Stimulated activated CD8-positive, alpha-beta memory T cell treated with anti-CD3 and anti-CD28 coated beads, Interleukin-7, amount 100 ng/mL, for 24 hours (primary cell): ENCODE measurements at regions not wholly inside any gene's neighbourhood (a gene's known extent, or its start where the extent isn't known, plus 50 kb on each side); places are given as distances from the start of the nearest gene placed in this dataset.
"Not testable (repeated sequence)": the region's sequence is repeated elsewhere in the genome, so short reads cannot be mapped to it uniquely, and the experiment has no call there.

Experiments used
- DNase-seq: peaks from one replicate; pipeline ENCODE4 v3.0.0-alpha.2; 2020; ENCODE audit warnings: low read depth

DNA sequence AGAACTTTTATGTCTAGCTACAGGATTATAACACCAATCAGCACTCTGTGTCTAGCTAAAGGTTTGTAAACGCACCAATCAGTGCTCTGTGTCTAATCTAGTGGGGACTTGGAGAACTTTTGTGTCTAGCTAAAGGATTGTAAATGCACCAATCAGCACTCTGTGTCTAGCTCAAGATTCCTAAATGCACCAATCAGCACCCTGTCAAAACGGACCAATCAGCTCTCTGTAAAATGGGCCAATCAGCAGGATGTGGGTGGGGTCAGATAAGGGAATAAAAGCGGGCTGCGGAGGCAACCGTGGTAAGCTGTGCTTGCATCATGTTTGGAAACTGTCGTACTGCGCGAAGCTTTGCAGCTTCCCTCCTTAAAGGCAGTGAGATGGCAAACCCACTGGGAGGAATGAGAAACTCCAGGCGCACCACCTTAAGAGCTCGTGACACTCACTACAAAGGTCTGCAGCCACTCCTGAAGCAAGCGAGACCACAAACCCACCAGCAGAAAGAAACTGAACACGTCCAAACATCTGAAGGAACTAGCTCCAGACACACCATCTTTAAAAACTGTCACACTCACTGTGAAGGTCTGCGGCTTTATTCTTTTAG lies 112.1 kb upstream of the DUSP22 start:
- not testable (repeated sequence) for DNase-seq

DNA sequence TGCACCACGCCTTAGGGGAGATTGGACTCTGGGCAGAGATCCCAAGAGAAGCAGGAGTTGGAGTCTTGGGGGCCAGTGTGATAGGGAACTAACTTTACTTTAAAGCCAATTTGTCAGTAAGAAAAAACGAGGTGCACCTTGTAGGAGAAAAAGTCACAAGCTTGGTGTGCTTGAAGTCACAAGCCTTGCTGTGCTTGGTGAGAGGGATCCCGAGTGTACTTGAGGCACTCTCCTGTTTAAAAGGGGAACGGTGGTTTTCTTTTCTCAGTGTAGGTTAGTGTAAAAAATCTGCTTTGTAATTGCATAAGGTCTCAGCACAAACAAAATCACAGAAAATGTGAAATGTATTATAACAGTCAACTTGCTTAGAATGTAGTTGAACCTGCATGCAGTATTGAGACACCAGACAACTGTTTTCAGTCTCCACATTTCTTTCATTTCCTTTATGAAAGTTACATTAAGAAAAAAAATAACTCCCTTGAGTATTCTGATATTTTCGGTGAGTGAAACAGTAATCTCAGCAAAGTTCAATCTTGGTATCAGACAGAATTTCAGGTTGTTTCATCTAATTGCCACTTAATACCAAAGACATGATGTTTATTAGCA lies 111.1 kb upstream of the DUSP22 start:
- no peak for DNase-seq

DNA sequence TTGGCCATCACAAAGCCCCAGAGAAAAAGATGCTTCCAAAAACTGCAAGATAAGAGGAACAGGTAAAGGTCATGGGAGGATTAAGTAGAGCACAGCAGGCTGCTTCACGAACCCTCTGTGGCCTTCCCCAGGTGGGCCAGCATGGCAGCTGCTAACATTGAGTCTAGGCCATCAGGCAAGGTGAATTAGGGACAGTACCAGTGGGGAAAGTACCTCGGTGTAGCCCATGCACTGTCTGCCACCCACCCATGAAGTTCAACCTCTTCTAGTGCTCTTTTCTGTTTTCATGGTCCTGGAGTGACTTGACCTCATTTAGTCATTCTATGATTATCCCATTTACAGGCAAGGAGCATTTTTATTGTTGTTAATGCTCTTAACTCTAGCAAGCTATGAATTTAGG lies 108.6 kb upstream of the DUSP22 start:
- no peak for DNase-seq

DNA sequence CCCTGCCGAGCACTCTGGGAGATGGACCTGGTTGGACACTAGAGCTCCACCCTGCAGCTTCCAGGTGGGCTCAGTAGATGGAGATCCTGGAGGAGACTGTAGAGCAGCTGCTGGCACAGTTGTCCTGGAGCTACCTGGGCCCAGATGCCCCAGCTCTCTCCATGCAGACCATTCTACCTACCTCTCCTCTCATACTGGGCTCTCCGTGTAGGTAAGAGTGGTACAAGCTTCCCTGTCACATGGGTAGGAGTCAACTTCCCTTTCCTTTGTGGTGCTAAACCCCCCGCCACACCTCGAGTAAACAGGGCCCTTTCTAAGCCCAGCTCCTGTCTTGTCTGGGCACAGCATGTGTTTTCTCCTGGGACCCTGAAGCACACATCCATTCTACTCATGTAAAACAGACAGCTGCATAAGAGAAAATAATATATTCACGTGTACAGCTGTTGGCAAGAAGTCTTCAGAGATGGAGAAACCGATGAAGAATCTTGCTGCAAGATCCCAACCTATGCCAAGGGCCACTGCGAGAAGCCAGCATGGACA lies 108.1 kb upstream of the DUSP22 start:
- no peak for DNase-seq

DNA sequence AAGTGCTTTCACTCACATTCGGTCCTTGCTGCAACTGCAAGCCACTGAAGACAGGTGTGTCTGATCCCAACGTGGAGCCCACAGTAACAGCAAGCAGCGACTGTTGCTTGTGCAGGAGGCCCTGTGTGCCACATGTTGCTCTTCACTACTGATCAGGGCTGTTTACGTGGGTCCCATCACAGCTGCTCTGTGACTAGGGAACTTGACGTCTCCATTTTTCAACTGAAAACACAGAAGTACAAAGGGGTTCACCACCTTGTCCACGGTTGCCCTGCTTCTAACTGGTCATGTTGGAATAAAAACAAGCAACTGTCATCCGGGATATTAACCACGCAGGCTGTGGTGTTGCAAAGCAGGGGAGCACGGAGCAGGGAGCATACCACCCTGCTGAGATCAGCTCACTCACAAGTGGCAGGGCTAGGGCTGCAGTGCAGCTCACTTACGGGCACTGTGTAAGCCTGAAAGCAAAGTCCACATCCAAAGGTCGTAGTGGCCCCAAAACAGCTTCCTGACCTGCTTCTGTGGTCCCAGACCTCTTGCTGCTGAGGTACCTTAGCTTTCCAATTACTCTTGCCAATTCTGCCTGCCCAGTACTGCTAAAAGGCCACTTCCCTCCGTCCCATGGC lies 105.8 kb upstream of the DUSP22 start:
- DNase-seq = no peak

DNA sequence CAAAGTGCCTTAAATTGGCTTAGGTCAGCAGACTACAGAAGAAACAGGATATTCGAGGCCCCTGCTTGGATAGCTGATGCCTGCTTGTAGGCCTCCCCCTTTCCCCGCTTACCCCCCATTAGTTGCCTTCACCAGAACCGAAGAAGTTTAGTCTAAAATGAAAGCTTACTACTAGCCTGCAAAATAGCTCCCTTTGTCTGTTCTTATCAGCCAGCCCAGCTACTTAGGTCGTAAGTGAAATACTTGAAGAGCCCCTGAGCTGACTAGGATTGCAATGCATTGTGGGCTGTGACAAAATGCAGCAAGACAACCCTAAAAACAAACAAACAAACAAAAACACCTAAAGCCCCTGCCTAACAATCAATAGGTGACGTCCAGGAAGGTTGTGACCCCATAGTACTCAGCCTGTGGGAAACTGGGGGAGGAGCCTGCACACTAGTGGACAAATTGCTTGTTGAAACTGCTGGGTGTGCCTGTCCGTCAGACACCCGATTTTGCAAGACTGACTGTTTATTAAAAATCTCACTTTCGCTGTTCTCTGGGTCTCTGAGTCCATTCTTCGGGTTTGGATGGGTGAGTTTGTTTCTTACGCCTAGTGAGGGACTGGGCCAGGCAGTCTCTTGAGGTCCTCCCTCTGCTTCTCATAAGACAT lies 105.0 kb upstream of the DUSP22 start:
- DNase-seq = no peak

DNA sequence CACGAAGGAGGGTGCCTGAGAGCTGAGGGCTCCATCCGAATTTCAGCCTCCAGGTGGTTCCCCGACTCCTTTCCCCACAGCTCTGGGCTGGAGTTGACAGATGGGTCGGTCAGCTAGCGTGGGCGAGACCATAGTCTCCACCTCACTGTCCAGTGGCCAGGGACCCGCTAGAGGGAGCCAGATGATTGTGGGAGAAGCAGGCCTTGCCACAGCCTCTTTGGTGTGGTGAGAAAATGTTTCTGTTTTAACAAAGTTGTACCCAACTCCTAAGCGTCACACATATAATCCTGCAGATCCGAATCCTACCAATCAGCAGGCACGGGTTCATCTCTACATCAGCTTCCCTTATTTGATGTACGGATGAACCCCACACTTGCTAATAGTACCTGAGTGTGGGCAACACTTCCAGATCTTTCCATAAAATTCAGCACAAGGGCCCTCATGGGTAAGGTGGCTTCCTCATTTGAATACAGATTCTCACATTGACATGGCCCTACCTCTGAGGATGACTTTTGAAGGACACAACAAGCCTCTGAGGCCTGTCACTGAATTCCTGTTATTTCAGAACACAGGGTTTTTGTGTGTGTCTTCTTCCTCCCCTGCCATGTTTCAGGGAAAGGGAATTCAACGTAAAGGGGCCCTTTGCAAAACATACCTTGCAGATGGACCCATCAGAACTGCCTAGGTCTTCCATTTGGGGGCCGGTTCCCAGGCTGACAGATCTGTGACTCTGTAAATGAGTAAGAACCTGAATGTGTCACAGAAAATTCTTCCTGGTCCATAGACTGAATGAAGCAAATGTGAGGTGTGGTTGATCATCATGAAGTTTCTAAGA lies 103.2 kb upstream of the DUSP22 start:
- DNase-seq = peak; percentile 55

DNA sequence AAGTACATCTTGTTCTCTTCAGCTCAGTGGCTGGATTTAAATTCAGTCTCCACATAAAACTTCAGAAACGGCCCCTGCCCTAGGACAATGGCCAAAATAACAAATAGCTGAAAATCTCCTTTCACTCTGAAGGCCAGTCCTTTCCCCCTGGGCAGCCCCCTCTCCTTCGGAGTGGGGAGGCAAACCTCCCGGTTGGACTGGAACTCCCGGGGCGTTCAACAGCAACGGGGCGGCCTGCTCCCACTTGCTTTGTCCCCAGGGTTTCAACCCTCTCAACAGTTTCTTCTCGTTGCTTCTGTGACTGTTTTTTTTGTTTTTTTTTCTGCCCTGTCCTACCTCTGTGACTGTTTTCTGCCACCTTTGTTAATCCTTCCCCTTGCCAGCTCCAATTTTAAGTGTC lies 102.6 kb upstream of the DUSP22 start:
- DNase-seq = no peak

DNA sequence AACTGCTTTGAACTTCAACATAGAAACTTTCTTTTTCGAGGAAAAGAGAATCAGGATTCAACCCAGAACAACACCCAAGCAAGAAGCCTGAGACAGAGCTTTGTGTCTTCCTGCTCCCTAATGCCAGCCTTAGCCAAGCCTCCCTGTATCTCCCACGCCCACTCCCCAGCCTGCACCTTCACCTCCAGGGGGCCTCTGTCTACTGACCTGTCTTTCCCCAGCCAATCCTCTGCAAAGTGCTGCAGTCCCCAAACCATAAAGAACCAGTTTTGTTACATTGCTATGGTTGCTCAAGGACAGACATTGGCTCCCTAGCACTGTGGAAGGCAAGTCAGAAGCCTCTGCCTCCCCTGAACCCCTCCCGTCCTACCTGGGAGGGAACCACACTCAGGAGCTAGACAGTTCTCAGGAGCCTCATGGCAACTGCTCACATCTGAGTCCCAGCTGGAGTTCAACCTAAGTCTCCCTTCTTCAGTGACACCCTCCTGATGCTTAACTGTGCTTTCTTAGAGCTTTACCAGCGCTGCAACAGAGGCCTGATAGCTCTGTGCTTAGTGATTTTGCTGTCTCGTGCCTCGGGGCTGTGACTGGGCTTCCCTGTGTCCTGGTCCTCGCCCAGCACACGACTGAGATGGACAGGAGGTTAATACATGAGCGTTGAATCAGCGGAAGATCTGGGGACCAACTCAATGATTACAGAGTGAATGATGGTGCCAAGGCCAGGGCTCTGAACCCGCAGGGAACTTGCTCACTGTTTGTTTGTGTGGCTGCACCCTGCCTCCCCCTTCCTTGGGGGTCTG lies 101.5 kb upstream of the DUSP22 start:
- no peak for DNase-seq

DNA sequence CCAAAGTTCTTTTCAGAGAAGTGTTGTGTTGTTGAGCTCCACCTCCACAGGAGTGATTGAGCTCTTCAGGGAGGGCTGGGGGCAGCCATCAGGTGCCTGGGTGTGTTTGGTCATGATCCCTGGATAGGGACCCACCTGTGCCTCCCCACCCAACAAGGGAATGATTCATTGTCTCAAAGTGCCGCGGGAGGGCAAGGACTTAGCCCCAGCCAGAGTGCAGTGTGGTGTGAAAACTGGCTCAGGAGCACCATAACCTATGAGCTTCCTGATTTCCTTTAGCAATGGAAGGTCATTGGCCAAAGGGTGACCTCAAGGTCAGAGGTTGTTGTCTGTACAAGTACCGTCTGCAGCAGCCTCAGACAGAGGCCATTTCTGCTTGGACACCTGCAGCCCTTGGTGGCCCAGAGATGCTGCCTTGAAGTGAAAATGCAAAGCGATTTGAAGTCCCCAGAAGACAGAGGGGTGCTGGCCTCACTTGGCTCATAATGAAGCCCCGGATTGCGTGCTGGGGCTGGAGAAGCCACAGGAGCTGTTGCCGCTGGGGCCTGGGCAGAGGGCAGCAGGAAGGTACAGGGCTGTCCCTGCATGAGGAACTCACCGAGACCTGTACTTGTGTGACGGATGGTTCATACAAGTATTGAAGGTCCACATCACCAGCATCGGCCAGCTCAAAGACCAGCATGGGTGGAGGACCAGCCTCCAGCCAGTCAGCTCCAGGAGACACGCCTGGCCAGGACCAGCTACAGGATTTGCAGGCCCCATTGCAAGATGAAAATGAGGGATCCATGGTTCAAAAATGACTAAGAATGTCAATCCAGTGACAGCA lies 100.6 kb upstream of the DUSP22 start:
- DNase-seq = no peak

DNA sequence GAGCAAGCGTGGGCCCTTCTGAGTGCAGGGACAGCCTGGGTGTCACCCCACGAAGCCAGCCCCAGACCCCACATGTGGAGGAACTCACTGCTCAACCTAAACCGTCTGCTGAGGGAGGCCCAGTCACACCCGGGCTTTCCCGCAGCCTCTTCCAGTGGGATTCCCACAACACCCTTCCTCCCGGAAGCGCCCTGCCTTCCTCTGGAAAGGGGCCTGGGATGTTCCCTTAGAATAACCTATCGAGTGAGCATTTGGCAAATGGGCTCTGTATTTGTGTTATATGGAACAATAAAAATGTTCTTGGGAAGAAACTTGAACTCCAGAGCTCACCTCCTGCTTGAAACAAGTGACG lies 100.0 kb upstream of the DUSP22 start:
- no peak for DNase-seq

DNA sequence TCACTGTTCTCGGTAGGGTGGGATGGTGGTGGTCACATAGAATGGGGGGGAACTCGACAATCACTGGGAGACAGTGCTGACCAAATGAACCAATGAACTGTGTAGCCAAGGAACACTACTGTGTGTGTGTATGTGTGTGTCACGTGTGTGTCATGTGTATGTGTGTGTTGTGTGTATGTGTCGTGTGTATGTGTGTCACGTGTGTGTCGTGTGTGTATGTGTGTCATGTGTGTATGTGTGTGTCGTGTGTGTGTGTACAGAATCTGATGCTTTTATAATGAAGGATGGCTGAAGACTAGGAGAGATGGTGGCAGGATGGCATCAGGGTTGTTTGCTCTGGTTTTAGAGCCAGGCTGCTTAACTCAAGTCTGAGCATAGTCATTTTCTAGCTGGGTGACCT lies 99.1 kb upstream of the DUSP22 start:
- DNase-seq = no peak

DNA sequence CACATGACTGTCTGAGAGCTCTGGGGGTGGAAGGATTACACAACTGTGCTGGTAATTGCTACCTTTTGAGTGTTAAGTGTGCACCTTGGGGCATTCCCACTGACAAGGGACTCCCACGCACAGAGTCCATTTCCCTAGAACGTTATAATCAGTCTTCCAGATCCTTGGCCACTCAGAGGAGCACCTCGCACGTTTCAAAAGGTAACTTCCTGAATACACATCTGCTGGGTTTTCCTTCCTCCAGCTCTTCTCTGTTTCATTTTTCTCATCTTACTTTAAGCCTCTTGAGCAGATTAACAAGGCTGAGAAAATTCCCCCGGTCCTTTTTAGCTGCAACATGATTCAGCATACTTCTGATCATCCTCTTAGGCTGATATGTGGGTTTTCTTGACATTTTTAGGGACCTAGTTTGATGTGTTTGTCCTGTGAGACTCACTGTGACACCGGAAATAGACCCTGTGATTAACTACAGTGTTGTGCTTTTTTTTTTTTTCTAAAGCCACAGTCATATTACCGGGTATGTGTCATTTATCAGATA lies 98.4 kb upstream of the DUSP22 start:
- DNase-seq = no peak

DNA sequence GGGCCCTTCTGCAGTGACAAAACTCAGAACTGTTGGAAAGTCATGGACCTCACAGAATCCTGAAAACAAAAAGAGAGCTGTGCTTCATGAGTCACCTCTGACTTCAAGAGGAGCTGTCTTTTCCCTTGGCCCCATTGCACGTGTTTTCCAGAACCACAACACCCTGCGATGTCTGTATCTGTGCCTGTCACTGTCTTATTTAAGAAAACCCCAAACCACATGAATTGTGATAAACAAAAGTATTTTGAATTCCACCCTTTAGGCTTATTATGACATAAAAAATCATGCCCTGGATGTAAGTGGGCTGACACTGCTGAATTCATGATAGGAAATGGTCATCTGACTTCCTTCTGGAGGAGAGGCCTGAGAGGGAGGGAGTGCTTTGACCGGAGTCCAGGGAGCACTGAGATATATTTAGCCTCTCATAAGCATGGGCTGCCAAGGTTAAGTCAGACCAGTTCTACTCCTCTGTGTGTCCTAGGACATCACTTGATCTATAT lies 96.4 kb upstream of the DUSP22 start:
- DNase-seq = peak; percentile 33

DNA sequence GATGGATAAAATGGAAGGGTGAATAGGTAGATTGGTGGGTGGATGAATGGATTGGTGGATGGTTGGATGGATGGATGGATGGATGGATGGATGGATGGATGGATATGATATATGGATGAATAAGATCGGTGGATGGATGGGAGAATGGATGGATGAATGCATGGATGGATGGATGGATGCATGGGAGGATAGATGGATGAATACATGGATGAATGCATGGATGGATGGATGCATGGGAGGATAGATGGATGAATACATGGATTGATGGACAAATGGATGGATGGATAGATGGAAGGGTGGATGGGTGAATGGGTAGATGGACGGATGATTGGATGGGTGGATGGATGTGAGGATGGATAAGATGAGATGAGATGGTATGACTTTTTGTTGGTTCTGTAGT lies 95.7 kb upstream of the DUSP22 start:
- DNase-seq = no peak

DNA sequence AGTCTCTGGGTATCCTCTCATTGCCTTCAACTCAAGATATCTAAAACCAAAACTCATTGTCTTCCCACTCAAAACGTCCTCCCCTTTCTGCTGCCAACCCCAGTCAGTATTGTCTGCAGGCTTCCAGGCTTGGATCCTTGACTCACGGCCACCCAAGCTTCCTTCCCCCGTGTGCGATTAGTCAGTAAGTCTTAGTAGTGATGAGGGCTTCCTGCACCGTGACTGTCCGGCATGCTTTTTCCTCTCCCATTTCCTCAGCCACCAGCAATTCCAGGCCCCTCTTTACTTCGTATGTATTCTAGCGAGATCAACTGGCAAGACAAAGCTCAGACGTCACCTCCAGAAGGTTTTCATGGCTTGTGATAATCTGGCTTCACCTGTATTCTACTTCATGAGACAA lies 88.6 kb upstream of the DUSP22 start:
- no peak for DNase-seq

DNA sequence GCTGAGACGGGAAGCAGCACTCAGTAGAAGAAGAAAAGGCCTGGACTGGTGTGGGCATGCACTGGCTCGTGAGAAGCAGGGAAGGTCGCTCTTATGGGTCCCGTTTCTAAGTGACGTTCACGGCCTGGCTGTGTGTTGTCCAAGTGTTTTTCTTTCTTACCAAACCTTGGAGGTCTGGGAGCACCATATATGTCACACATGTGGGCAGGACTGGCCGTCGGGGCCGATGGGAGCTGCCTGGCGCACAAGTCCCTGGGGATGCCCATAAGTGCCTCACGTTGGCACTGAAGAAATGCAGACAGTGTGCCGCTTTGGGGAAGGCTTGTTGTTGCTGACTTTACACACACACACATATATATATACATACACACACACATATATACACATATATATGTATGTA lies 86.0 kb upstream of the DUSP22 start:
- no peak for DNase-seq

DNA sequence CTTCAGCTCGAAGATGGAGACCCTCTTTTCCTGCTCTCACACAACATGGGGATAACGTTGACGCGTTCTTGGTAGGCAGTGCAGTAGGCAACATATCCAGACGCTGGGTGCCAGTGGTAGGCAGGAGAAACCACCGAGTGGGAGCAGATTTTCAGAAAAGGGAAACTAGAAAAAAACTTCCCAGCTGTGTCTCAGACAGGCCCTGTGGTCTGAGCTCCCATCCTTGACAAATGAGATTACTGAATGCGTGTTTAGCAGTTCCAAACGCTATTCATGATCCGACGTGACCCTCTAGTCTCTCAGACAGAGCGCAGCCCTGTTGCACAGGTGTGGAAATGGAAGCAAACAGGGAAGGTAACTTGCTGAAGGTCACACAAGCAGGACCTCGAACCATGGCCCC lies 83.9 kb upstream of the DUSP22 start:
- no peak for DNase-seq

DNA sequence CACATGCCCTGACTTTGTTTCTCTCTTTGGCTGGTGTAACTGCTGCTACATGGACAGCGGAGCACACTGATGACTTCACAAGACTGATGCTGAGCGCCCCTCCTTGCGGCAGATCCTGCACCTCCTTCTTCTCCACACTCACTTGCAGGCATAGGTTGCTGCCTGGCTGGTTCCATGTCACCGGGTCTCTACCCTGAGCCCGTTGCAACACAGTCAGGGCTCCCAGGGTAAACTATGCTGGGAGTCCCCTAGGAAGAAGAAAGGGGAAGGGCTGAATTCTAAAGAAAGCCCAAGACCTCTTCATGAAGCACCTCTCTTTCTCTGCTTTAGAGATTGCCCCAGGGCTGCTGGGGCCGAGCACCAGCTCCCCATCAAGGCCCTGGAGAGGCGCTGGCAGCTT lies 83.3 kb upstream of the DUSP22 start:
- no peak for DNase-seq
